Activated CD8-positive, alpha-beta memory T cell treated with anti-CD3 and anti-CD28 coated beads, Interleukin-2, amount 50 U/mL, for 48 hours (primary cell): ENCODE measurements at regions not wholly inside any gene's neighbourhood (a gene's known extent, or its start where the extent isn't known, plus 50 kb on each side); places are given as distances from the start of the nearest gene placed in this dataset.
"Not testable (repeated sequence)": the region's sequence is repeated elsewhere in the genome, so short reads cannot be mapped to it uniquely, and the experiment has no call there.

ENCODE experiments used
- DNase-seq: peaks from one replicate; pipeline ENCODE4 v3.0.0-alpha.2; 2020

- DNase-seq, result no peak
Measured at GRCh38 chr4:20122198-20122988, 129.3 kb upstream of the SLIT2 start.

DNA sequence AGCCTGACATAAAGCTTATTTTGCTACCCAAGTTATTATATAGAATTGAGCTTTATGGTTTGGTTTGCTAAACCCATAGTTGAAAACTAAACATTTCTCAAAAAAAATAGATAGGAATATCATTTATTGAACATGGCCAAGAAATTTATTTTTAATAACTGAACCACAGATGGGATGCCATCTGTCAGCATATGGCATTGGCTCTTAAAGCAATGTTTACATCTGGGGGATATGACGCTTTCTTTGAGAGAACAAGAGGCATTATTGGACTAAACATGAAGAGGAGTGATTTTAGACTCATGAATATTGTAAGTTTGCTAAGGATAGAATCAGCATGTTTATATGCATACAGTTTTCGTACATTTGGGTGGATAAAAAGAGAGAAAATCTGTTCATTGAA lies 132.6 kb upstream of the SLIT2 start:
- no peak for DNase-seq

DNA sequence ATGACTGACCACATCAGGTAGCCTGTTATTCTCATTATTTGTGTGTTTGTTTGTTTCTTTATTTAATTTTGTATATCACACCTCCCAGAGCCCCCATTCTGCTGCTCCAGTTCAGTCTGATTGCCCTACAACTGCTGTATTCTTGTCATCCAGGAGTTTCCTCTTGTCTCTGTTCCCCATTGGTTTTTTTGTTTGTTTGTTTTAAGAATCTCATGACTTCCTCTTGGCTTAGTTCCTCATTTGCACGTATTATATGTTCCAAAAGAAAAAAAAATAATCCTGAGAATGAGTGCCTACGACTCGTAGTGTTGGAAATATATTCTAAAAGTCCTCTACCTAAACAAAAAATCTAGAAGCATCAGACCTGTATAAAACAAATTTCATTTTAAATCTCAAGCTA lies 142.3 kb upstream of the SLIT2 start:
- DNase-seq, result no peak

DNA sequence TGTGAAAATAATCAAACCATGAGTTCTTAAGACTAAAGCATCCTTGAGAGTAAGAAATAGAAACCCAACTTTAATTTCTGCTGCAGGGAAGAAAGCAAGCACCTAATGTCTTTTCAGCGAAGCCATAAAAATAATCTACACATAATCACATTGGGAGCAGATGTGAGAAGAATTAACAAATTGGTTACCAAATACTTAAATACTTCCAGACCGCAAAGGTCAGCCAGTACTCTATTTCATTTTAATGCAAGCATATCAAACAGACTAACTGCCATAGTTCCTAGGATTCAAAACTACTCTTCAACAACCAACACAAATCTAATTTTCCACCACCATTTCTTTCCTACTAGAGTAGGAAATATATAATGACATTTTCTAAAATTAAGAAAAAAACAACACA lies 144.8 kb upstream of the SLIT2 start:
- no peak for DNase-seq

- DNase-seq, result no peak
Measured at GRCh38 chr4:20101831-20102230, 149.9 kb upstream of the SLIT2 start.

GRCh38 chr4:20096911-20097310 lies 154.8 kb upstream of the SLIT2 start:
- no peak for DNase-seq

DNA sequence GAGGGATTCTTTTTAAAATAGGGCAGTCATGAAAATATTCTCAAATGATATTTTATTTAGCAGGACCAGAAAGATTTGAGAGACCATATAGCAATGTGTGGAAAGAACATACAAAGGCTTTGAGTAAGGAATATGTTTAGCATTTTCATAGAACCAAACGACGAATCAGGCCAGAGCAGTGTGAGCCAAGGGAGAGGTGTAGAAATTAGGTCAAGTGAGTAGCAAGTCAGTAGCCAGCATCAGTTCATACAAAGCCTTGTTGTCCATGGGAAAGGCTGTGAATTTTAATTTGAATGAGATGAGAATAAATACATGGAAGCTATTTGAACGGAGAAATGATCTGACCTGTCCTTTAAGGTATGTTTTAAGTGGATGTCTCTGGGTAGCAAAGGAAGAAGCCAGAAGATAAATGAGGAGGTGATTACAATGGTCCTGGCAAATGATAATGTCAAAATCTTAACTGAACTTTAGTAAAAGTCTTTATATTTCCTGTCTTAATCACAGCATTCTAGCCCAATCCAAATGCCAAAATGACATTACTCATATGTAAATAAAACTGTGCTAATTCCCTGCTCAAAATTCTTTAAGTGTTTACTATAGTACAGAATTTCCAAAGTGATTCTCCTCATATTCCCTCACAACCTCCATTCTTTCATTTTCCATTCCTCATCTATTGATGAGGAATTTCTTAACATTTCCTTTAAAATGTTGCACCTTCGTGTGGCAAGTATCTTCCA lies 155.7 kb upstream of the SLIT2 start:
- DNase-seq, result no peak

GRCh38 chr4:20091781-20092180 lies 159.9 kb upstream of the SLIT2 start:
- no peak for DNase-seq

GRCh38 chr4:20087522-20087911 lies 164.2 kb upstream of the SLIT2 start:
- DNase-seq, result no peak

DNA sequence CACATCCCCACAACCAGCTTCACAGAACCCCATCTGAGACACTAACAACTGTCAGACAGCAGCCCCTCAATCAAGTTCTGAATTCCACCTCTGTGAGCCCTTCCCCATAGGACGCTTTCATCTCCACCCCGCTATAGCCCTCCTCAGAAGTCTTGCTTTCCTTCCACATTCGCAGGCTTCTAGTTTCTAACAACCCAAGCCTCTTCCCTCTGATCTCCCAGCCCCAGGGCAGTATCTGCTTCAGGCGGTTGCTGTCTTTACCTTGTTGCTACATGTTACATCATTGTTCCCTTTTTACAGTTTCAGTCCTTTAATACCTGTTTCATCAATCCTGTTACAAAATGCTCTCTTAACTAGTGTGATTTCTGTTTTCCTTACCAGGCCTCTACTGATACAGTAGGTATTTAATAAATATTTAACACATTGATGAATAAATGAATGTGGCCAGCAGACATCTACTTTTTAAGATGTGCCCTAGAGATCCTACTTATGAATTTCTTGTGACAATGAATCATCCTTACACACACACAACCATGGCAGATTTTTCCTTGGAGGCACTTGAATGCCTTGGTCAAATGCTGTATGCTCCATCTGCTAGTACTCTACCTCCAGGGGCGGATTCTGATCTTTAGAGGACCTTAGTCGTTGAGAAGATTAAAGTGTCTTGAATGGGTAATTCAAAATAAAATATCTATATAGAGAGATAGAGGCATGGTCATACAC lies 164.7 kb upstream of the SLIT2 start:
- DNase-seq, result no peak

DNA sequence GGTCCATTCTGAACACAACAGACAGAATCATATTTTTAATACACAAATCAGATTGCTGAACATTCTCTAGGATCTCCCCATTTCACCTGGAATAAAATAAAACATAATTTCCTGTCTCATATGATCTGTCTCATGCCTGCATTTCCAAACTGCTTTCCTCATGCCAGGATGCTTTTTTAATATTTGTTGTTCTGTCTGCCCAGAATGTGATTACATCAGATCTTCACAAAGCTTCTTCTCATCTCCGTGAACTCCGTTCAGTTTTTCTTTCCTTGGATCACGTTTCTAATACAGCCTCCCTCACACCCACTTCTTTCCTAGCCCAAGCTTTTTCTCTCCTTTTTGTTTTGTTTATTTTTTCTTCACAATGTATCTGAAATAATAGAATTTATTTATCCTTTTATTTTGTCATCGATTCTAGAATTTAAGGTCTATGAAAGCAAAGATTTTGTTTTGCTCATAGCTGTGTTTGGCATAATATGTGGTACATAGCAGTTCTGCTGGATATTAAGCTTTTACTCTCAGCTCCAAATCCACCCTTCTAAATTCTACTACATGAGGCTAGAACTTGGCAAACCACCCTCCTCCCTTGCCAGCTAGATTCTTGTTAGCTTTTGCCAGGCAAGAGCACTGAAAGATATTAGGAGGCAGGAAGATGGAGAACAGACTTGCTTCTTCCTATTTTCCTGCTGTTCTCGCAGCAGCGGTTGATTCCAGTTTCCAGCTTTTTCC lies 165.5 kb upstream of the SLIT2 start:
- DNase-seq, result no peak

DNA sequence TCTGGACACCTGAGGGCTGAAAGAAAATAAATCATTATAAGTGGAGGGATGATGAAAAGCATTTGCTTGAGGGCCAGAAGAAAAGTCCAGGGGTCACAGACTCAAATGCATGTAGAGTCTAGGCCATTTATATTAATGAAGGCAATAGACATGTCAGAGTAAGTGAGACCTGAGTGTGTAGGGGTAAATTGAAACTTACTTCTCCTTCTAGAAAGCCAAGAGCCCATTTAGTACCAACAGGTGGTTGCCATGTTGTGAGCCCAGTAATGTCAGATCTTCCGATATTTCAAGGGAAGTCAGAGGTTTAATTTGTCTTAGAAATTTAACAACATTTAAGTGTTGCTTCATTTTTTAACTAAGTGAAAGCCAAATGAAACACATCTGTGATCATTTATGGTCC lies 166.1 kb upstream of the SLIT2 start:
- no peak for DNase-seq

- no peak for DNase-seq
Measured at GRCh38 chr4:20085156-20085555, 166.5 kb upstream of the SLIT2 start.

DNA sequence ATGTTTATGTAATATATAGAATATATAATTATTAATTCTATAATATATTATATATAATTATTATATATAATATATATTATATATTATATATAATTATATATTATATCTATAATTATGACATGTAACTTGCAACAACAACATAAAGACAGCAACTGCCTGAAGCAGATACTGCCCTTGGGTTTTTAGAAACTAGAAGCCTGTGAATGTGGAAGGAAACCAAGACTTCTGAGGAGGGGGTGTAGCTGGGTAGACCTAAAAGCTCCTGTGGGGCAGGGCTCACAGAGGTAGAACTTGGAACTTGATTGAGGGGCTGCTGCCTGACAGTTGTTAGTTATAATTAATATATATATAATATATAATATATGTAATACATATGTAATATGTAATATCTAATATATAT lies 167.2 kb upstream of the SLIT2 start:
- DNase-seq, result no peak

GRCh38 chr4:20078644-20079043 lies 173.1 kb upstream of the SLIT2 start:
- no peak for DNase-seq

- no peak for DNase-seq
Measured at GRCh38 chr4:20075248-20075871, 176.3 kb upstream of the SLIT2 start.

DNA sequence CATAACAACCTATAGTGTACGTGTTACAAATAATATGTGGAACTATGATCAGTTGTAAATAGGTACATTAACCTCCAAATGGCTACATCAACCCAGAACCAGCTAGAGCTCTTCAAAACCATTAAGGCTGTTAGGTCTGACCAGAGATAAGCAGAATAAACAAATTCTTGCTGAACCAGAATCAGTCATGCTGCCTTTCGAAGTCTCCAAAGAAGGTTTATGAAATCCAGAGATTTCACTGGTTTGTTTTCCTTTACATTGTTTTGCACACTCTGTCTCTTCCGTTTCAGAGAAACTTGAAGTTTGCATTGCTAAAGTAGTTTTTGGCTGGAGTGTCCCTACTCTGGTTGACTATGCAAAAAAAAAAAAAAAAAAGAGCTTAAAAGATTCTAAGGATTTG lies 177.3 kb upstream of the SLIT2 start:
- no peak for DNase-seq

DNA sequence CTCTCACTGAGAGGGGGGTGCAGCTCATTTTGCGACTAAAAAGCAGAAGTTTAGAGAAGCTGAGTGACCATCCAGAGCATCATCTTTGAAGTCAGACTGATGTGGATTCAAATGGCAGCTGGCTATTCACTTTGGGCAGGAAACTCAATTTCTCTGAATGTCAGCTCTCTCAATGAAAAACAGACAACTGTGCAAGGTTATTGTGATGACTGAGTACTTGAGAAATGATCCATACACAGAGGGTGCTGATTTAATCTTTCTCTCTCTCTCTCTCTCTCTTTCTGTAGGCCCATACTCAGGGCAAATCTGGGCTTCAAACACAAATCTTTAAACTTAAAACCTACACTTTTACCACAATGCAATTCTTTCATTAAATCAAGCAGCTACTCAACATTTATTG lies 185.8 kb upstream of the SLIT2 start:
- DNase-seq, result no peak

DNA sequence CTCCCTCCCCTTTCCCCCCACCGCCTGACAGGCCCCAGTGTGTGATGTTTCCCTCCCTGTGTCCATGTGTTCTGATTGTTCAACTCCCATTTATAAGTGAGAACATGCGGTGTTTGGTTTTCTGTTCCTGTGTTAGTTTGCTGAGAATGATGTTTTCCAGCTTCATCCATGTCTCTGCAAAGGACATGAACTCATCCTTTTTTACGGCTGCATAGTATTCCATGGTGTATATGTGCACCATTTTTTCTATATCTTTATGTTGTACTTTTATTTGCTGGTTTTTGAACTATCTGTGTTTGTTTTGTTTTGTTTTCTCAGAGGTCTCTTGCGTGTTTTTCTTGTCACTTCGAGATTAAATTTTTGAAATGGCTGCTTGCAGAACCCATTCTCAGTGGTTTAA lies 188.8 kb upstream of the SLIT2 start:
- not testable (repeated sequence) for DNase-seq

- DNase-seq, result no peak
Measured at GRCh38 chr4:20062054-20062453, 189.7 kb upstream of the SLIT2 start.

GRCh38 chr4:20050768-20051167 lies 200.9 kb upstream of the SLIT2 start:
- DNase-seq, result no peak

- no peak for DNase-seq
Measured at GRCh38 chr4:20049889-20050288, 201.8 kb upstream of the SLIT2 start.
